Heart left ventricle (tissue), 16 donors: ENCODE measurements at regions not wholly inside any gene's neighbourhood (a gene's known extent, or its start where the extent isn't known, plus 50 kb on each side); places are given as distances from the start of the nearest gene placed in this dataset.

Experiments
- ATAC-seq, 4 donors: fragments of 200-7000 bp; cut with Tn5 transposase; one replicate each; pipeline ENCODE4 v1.9.1; 2020 to 2022; ENCODE audit warnings: moderate library complexity in 4 of 4, mild to moderate bottlenecking in 3 of 4, moderate number of reproducible peaks in 1 of 4
- DNase-seq, 5 donors: peaks; one replicate each; pipeline ENCODE4 v3.0.0-alpha.2; 2020
- H3K27ac ChIP-seq, 12 donors: fragments of 200-600 bp; sonication (generic) in 4 of 12; one replicate each; pipeline versions ENCODE4 v1.5.0 to v1.8.0; 2016 to 2022; ENCODE audit warnings: mild to moderate bottlenecking in 2 of 12
- H3K27me3 ChIP-seq, 9 donors: fragments of 200-600 bp; sonication (generic) in 2 of 9; one replicate each; pipeline versions ENCODE4 v1.5.1 to v1.8.0; 2016 to 2022; ENCODE audit warnings: mild to moderate bottlenecking in 3 of 9
- H3K36me3 ChIP-seq, 9 donors: fragments of 200-600 bp; sonication (generic) in 2 of 9; one replicate each; pipeline versions ENCODE4 v1.5.0 to v1.8.0; 2018 to 2022; ENCODE audit warnings: mild to moderate bottlenecking in 2 of 9
- H3K4me1 ChIP-seq, 12 donors: fragments of 200-600 bp; sonication (generic) in 4 of 12; one replicate each; pipeline versions ENCODE4 v1.5.0 to v1.8.0; 2016 to 2022; ENCODE audit warnings: mild to moderate bottlenecking in 3 of 12
- H3K4me3 ChIP-seq, 12 donors: fragments of 200-600 bp; sonication (generic) in 4 of 12; one replicate each; pipeline versions ENCODE4 v1.5.0 to v1.8.0; 2017 to 2022; ENCODE audit warnings: mild to moderate bottlenecking in 9 of 12, moderate library complexity in 4 of 12
- H3K9me3 ChIP-seq, 12 donors: fragments of 200-600 bp; sonication (generic) in 4 of 12; one replicate each; pipeline versions ENCODE4 v1.5.0 to v1.8.0; 2016 to 2022; ENCODE audit warnings: mild to moderate bottlenecking in 1 of 12
- CTCF ChIP-seq, 12 donors: fragments of 200-600 bp; sonication (generic) in 4 of 12; IDR thresholded peaks; one replicate each; pipeline versions ENCODE4 v1.5.0 to v1.8.0; 2018 to 2022; ENCODE audit warnings: antibody characterized with exemption in 12 of 12, mild to moderate bottlenecking in 5 of 12
- POLR2A ChIP-seq, 2 donors: fragments of 450-650 bp; IDR thresholded peaks; one replicate each; pipeline ENCODE4 v1.6.1; 2017; ENCODE audit warnings: antibody characterized with exemption in 2 of 2, mild to moderate bottlenecking in 2 of 2, moderate library complexity in 2 of 2
- WGBS, 4 donors: extraction: QIAGEN DNeasy Blood & Tissue Kit in 2 of 4; methylation state at CpG; one replicate each; pipeline versions ENCODE4 v1.1.5 to v1.1.7; 2013 to 2018; 5-methylcytosine and 5-hydroxymethylcytosine counted together
- intact Hi-C, 10 donors: fragments of 100-400 bp; cut with DNase I; formaldehyde crosslinking; loops; one replicate each; pipeline versions ENCODE4 v1.11.1 to v1.14.2; 2022
- donor health status: ischemic (EF 13 %, LVEDD 7.1; RV severe dilation, severe dysfunction).
- donor health status: healthy with polysubstance abuse.
- donor health status: DM: no; HTN: yes; CAD: no.
- donor health status: DM: no; HTN: no; CAD: no.
- donor health status: ischemic (EF 25% LVEDD 6.9; RV normal size, moderate dysfunction).
- donor health status: ischemic (EF 25% LVEDD 5.7; RV mildly dilated, moderate dysfunction).
- donor health status: healthy.
- donor health status: DM: yes; HTN: yes; CAD: no.
- donor health status: ischemic (EF 35%, LVEDD 5.7; RV mildly dilated, moderate dysfunction).
- donor health status: nonischemic (EF 11% LVEDD 7.7; RV severe dilation, severe dysfunction).
- donor health status: DM: yes; HTN: yes; CAD: no.
- donor health status: PGD.
- donor health status: ischemic (EF 29% LVEDD 5.4; RV normal size, mild dysfunction).
- donor health status: nonischemic (EF 23%, LVEDD 6.1; RV moderate dilation, normal function).

- intact Hi-C loops, result no loop called here
- WGBS, 4 donors, result 79 to 93% (median 91%) methylated on average over 1 of the region's 1 CpG
- TF ChIP-seq POLR2A (IDR thresholded peaks at IDR 0.05) (no peak), CTCF (IDR thresholded peaks at IDR 0.05) (no peak)
- DNase-seq (no peak), ATAC-seq (no peak)
- Histone ChIP-seq H3K9me3 (no peaks in the 10 kb centered on the region), H3K4me1 (no peaks in the 10 kb centered on the region), H3K36me3 (no peaks in the 10 kb centered on the region), H3K27me3 (no peaks in the 10 kb centered on the region), H3K27ac (no peak overlapping the region), H3K4me3 (no peak overlapping the region)
Observed at GRCh38 chr2:140061240-140061639, 1281.0 kb upstream of the NXPH2 start.

- 17 to 31% (median 27%) methylated on average over 1 of the region's 1 CpG for WGBS, 4 donors
- Histone ChIP-seq H3K4me1 (no peaks in the 10 kb centered on the region), H3K9me3 (no peaks in the 10 kb centered on the region), H3K36me3 (no peaks in the 10 kb centered on the region), H3K4me3 (no peak overlapping the region), H3K27me3 (no peaks in the 10 kb centered on the region), H3K27ac (no peak overlapping the region)
- DNase-seq, result no peak
- no peak for ATAC-seq
- TF ChIP-seq POLR2A (IDR thresholded peaks at IDR 0.05), result no peak
- no peak for TF ChIP-seq CTCF (IDR thresholded peaks at IDR 0.05)
- intact Hi-C loops, result no loop called here
Observed at GRCh38 chr2:140057928-140058327, 1277.7 kb upstream of the NXPH2 start.

DNA sequence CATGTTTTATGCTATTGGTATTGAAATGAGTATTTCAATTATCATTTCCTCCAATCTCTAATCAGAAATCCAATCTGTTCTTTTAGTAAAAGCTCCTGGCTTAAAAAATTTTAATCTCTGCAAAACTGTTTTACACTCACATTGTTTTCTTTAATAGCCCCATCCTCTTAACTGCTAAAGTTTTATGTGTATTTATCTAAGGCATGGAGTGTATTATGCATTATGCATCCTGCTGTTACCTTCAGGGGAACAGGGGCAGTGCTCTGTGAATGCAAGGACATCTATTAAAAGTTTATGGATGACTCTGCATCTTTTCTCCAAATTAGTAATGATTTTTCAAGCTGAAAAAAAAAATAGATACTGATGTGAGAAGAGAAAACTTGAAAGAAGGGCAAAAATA, 1261.6 kb upstream of the NXPH2 start:
- no peaks in the 10 kb centered on the region for H3K4me1 ChIP-seq
- TF ChIP-seq CTCF (IDR thresholded peaks at IDR 0.05) (no peak), POLR2A (IDR thresholded peaks at IDR 0.05) (no peak)

GRCh38 chr2:140041239-140041638, 1261.0 kb upstream of the NXPH2 start:
- no peak for TF ChIP-seq CTCF (IDR thresholded peaks at IDR 0.05)
- Histone ChIP-seq H3K9me3 (peaks cover 0 to 7% (median 0%) of the 10 kb centered on the region in 12 donors), H3K27ac (no peak overlapping the region), H3K36me3 (no peaks in the 10 kb centered on the region), H3K4me3 (no peak overlapping the region), H3K27me3 (no peaks in the 10 kb centered on the region), H3K4me1 (no peaks in the 10 kb centered on the region)
- DNase-seq (no peak), ATAC-seq (no peak)
- WGBS, 4 donors, result 71 to 74% (median 72%) methylated on average over 1 of the region's 1 CpG
- intact Hi-C loops, result no loop called here

More for the DNA sequence above, 1261.6 kb upstream of the NXPH2 start:
- Histone ChIP-seq H3K4me3 (no peak overlapping the region), H3K27ac (no peak overlapping the region), H3K27me3 (no peaks in the 10 kb centered on the region), H3K9me3 (peaks cover 0 to 5% (median 0%) of the 10 kb centered on the region in 12 donors), H3K36me3 (no peaks in the 10 kb centered on the region)
- DNase-seq, result no peak
- no peak for ATAC-seq
- intact Hi-C loops, result no loop called here
